Osteoblast (primary cell): ENCODE measurements at regions not wholly inside any gene's neighbourhood (a gene's known extent, or its start where the extent isn't known, plus 50 kb on each side); places are given as distances from the start of the nearest gene placed in this dataset.

Source experiments
- DNase-seq: peaks from one replicate; pipeline ENCODE4 v3.0.0; 2011; ENCODE audit warnings: low spot score, mixed read lengths; ENCODE audit not compliant: insufficient read length; ENCODE audit errors: missing footprints
- H2AFZ ChIP-seq: 2 replicates; pipeline ENCODE4 v1.6.0; 2011; ENCODE audit warnings: mild to moderate bottlenecking, low read length
- H3K27ac ChIP-seq: 2 replicates; pipeline ENCODE4 v1.5.1; 2011; ENCODE audit warnings: mild to moderate bottlenecking, low read depth, low read length, moderate library complexity
- H3K27me3 ChIP-seq: 2 replicates; pipeline ENCODE4 v1.6.0; 2012; ENCODE audit warnings: mild to moderate bottlenecking, control low read depth, inconsistent platforms, low read length, moderate library complexity; ENCODE audit not compliant: insufficient read depth
- H3K36me3 ChIP-seq: 2 replicates; pipeline ENCODE4 v1.5.1; 2011; ENCODE audit warnings: mild to moderate bottlenecking, low read length, control low read depth, moderate library complexity; ENCODE audit not compliant: insufficient read depth
- H3K4me1 ChIP-seq: 2 replicates; pipeline ENCODE4 v1.5.1; 2011; ENCODE audit warnings: mild to moderate bottlenecking, low read length, control low read depth, moderate library complexity; ENCODE audit not compliant: insufficient read depth
- H3K4me2 ChIP-seq: 2 replicates; pipeline ENCODE4 v1.6.0; 2011; ENCODE audit warnings: mild to moderate bottlenecking, low read length; ENCODE audit not compliant: insufficient read depth
- H3K4me3 ChIP-seq: fragments of 200-600 bp; sonication (generic); 3 replicates; pipeline ENCODE4 v1.5.1; 2012; ENCODE audit warnings: mild to moderate bottlenecking, low read length, inconsistent platforms; ENCODE audit not compliant: insufficient read depth
- H3K79me2 ChIP-seq: 2 replicates; pipeline ENCODE4 v1.6.0; 2012; ENCODE audit warnings: mild to moderate bottlenecking, low read length, control low read depth, inconsistent platforms; ENCODE audit not compliant: insufficient read depth
- H3K9me3 ChIP-seq: 2 replicates; pipeline ENCODE4 v1.5.1; 2011; ENCODE audit warnings: low read depth, low read length, control low read depth
- H4K20me1 ChIP-seq: 2 replicates; pipeline ENCODE4 v1.6.0; 2012; ENCODE audit warnings: mild to moderate bottlenecking, low read length, control low read depth; ENCODE audit not compliant: insufficient read depth
- CTCF ChIP-seq: IDR thresholded peaks from 2 replicates; pipeline ENCODE4 v1.5.1; 2011; ENCODE audit warnings: mild to moderate bottlenecking, low read depth, low read length, moderate library complexity; ENCODE audit errors: extremely low read depth

- no peak for DNase-seq
- no peak overlapping the region for H2AFZ ChIP-seq
- no peaks in the 10 kb centered on the region for H3K79me2 ChIP-seq
- no peak overlapping the region for H3K27ac ChIP-seq
- TF ChIP-seq CTCF: no peak
- H4K20me1 ChIP-seq: no peaks in the 10 kb centered on the region
- no peaks in the 10 kb centered on the region for H3K36me3 ChIP-seq
- H3K27me3 ChIP-seq: no peaks in the 10 kb centered on the region
- no peaks in the 10 kb centered on the region for H3K4me1 ChIP-seq
- no peak overlapping the region for H3K4me2 ChIP-seq
- H3K4me3 ChIP-seq: no peak overlapping the region
- H3K9me3 ChIP-seq: no peaks in the 10 kb centered on the region
These were observed 108.1 kb upstream of the PCDH15 start for GRCh38 chr10:54909165-54909564.

GRCh38 chr10:54908019-54908418 is 107.0 kb upstream of the PCDH15 start:
- H3K36me3 ChIP-seq: no peaks in the 10 kb centered on the region
- H3K27me3 ChIP-seq: no peaks in the 10 kb centered on the region
- H3K79me2 ChIP-seq: no peaks in the 10 kb centered on the region
- no peak overlapping the region for H3K4me2 ChIP-seq
- no peaks in the 10 kb centered on the region for H3K9me3 ChIP-seq
- H2AFZ ChIP-seq: no peak overlapping the region
- no peak overlapping the region for H3K4me3 ChIP-seq
- no peaks in the 10 kb centered on the region for H3K4me1 ChIP-seq
- H4K20me1 ChIP-seq: no peaks in the 10 kb centered on the region
- no peak for DNase-seq
- no peak overlapping the region for H3K27ac ChIP-seq
- no peak for TF ChIP-seq CTCF

- Histone ChIP-seq H4K20me1 (no peaks in the 10 kb centered on the region), H3K4me3 (no peak overlapping the region), H3K27me3 (no peaks in the 10 kb centered on the region), H3K27ac (no peak overlapping the region), H3K4me2 (no peak overlapping the region), H3K4me1 (no peaks in the 10 kb centered on the region), H3K9me3 (no peaks in the 10 kb centered on the region), H3K79me2 (no peaks in the 10 kb centered on the region), H3K36me3 (no peaks in the 10 kb centered on the region), H2AFZ (no peak overlapping the region)
- TF ChIP-seq CTCF: no peak
- DNase-seq: no peak
These were observed 105.9 kb upstream of the PCDH15 start for GRCh38 chr10:54906940-54907339.

- no peak overlapping the region for H3K4me2 ChIP-seq
- H3K4me3 ChIP-seq: no peak overlapping the region
- no peak overlapping the region for H3K27ac ChIP-seq
- no peaks in the 10 kb centered on the region for H3K36me3 ChIP-seq
- no peak overlapping the region for H2AFZ ChIP-seq
- TF ChIP-seq CTCF: no peak
- H3K9me3 ChIP-seq: no peaks in the 10 kb centered on the region
- no peak for DNase-seq
- H3K27me3 ChIP-seq: no peaks in the 10 kb centered on the region
- H4K20me1 ChIP-seq: no peaks in the 10 kb centered on the region
- no peaks in the 10 kb centered on the region for H3K79me2 ChIP-seq
- H3K4me1 ChIP-seq: no peaks in the 10 kb centered on the region
These were observed 104.7 kb upstream of the PCDH15 start for GRCh38 chr10:54905578-54906192.
